NB4 (cell line): ENCODE measurements at regions not wholly inside any gene's neighbourhood (a gene's known extent, or its start where the extent isn't known, plus 50 kb on each side); places are given as distances from the start of the nearest gene placed in this dataset.

ENCODE experiments used
- POLR2A ChIP-seq: IDR thresholded peaks from 2 replicates; pipeline ENCODE4 v1.6.1; 2011; ENCODE audit warnings: mild to moderate bottlenecking; ENCODE audit not compliant: insufficient read length; ENCODE audit errors: extremely low read depth
- TF ChIP-seq, protein P1 (sequence below): IDR thresholded peaks from one replicate; pipeline ENCODE4 v1.5.1; 2012; ENCODE audit warnings: low read depth, low read length
- TF ChIP-seq, protein P2 (sequence below): IDR thresholded peaks from 2 replicates; pipeline ENCODE4 v1.6.1; 2011; ENCODE audit warnings: low read depth, low read length

DNA sequence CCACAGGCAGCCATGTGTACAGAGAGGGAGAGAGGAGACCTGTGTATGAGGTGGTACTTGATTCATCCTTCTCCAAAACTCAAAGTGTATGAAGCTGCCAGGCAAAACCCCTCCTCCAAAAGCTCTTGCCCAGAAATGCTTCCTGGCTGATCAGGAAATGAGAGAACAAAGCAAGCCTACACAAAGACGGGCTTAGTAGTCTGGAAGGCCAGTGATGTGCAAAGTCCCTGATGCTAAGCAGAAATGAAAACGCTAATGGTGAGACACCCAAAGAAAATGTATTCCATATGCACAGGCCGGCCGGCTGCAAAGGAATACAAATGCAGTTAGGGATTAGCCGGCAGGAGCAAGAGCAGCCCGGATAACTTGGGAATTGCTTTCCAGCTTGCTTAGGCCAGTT, 234.9 kb upstream of the CADM1 start:
- TF ChIP-seq, protein P1, sequence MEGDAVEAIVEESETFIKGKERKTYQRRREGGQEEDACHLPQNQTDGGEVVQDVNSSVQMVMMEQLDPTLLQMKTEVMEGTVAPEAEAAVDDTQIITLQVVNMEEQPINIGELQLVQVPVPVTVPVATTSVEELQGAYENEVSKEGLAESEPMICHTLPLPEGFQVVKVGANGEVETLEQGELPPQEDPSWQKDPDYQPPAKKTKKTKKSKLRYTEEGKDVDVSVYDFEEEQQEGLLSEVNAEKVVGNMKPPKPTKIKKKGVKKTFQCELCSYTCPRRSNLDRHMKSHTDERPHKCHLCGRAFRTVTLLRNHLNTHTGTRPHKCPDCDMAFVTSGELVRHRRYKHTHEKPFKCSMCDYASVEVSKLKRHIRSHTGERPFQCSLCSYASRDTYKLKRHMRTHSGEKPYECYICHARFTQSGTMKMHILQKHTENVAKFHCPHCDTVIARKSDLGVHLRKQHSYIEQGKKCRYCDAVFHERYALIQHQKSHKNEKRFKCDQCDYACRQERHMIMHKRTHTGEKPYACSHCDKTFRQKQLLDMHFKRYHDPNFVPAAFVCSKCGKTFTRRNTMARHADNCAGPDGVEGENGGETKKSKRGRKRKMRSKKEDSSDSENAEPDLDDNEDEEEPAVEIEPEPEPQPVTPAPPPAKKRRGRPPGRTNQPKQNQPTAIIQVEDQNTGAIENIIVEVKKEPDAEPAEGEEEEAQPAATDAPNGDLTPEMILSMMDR = no peak
- no peak for TF ChIP-seq POLR2A
- TF ChIP-seq, protein P2, sequence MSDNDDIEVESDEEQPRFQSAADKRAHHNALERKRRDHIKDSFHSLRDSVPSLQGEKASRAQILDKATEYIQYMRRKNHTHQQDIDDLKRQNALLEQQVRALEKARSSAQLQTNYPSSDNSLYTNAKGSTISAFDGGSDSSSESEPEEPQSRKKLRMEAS = no peak
